ENCODE measurements at regions not wholly inside any gene's neighbourhood (a gene's known extent, or its start where the extent isn't known, plus 50 kb on each side); places are given as distances from the start of the nearest gene placed in this dataset.

DNA sequence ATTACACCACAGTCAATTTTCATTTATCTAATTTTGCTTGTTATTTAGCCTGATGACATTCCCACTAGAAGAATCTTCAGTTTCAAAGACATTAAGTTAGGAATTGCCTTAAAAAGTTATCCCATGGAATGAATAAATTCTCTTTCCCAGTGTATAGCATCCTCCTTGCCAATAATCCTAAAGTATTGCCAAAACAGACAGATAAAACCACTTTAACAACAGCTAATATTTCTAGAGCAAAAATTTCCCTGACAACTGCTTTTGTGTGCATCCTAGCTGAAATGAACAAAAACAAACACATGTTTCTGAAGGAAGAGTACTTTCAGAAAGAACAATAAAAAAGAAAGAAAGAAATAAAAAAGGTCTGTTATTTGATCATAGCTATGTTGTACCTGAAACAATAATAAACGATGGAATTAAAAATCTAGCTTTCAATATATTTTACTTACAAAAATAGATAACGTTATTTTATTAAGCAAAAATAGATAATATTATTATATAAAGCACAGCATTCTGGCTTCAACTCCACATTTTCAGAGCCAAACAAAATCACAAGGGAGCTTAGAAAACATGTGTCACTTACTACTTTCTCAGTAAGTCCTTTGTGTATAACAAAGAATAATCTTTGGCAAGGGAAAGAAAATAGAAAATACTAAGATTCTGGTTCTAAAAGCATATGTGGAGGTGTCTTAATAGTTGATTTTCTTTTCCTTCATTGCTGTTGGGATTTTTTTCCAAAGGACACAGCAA lies 939.0 kb upstream of the CRIM1 start:
- DNase-seq = no peak

GRCh38 chr2:35415942-35416341 lies 939.6 kb upstream of the CRIM1 start:
- DNase-seq = no peak

- DNase-seq = no peak
These were observed 940.3 kb upstream of the CRIM1 start for GRCh38 chr2:35415282-35415681.

DNA sequence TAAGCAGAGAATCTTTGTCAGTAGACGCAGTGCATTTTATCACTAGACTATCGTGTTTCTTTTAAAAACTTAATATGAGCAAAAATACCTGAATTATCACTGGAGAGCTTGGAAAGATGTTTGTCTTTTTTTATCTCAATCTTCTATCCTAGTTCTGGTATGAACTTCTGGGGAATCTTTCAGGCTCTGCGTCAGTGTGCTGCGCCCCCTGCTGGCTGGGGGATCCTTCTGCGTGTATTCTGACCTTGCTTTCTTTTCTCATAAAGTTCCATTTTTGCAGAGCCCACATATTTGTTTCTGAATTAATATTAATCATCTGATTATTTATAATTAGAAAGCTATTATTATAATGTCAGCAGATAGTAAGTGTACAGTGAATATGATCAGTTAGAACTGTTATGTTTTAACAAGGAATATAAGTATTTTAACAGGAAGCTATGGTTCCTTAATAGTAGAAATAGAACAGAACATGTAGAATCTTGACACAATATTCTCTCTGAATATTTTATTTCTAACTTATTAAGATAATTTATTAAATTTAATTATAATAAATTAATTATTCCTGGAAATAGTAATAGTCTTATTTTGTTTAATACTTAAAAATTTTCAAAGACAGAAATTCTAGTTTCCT lies 945.0 kb upstream of the CRIM1 start:
- peak in 2 of 3 experiments; percentile 19 to 58 for DNase-seq

DNA sequence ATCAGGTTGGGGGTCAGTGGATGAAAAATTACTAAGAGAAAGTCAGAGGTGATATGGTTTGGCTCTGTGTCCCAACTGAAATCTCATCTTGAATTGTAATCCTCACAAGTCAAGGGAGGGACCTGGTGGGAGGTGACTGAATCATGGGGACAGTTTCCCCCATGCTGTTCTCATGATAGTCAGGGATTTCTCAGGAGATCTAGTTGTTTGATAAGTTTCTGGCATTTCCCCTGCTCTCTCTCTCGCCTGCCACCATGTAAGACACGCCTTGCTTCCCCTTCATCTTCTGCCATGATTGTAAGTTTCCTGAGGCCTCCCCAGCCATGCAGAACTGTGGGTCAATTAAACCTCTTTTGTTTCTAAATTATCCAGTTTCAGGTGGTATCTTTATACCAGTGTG lies 945.8 kb upstream of the CRIM1 start:
- DNase-seq = no peak

- DNase-seq = no peak
These were observed 947.3 kb upstream of the CRIM1 start for GRCh38 chr2:35408320-35408719.

DNA sequence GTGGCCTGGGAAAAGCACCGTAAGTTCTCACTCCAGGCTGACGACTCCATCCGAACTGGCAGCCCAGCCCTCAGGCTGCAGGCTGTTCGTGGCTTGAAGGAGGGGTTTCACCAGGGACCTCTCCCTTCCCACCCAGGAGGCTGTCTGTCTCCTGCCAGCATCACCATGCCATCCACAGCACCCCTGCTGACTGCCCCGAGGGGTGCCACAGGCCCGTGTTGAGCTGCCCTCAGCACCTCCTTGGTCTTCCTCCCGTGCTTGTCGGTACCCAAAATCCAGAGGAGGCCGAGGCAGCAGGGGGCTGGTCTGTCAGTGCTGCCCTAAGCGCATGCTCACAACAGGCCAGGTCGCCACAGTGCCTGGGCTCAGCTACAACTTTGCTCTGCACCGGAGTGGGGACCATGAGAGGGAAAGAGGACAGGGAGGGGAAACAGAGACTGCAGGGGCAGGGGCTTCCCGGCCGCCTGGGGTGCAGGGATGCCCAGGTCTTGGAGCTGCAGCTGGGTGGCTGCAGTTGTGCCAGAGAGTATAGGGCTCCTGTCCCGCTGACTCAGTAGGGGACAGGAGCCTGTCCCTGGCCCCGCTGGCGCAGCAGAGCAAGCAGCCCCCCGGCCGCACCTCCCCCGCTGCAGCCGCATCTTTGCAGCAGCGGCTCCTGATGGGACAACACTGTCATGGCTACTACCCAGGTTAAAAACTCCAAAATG lies 963.7 kb upstream of the CRIM1 start:
- no peak for DNase-seq

DNA sequence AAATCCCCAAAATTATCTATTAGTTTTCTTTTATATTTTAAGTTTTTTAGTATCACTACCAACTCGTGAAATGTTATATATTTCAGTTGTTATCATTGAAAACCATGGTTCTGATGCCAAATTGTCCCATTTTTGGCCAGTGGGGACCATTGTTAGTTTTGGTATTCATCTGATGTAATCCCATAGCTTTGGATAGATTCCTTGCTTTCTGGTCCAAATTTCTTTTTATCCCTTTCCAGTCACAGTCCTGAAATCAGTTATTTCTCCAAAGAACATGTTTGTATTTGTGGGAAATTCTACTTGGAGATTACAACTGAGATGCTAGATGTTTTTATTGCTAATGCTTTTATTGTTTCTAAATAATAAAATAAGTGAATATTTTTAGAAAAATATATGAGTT lies 976.8 kb upstream of the CRIM1 start:
- DNase-seq = no peak

GRCh38 chr2:35374845-35375244 lies 980.7 kb upstream of the CRIM1 start:
- DNase-seq = no peak

DNA sequence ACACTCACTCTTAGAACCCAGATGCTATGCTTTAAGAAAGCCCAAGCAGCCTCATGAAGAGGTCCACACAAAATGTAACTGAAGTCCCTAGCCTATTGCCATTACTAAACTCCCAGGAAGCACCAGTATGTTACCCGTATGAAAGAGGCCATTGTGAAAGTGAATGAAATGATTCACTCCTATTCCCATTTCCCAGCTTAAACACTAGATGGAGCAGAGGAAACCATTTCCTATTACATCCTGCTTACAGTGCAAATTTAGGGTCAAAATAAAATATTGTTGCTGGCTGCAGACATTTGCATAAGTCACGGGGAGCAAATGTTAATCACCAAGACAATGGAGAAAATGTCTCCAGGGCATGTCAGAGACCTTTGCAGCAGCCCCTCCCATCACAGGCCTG lies 989.7 kb upstream of the CRIM1 start:
- peak in 1 of 3 experiments; percentile 12 for DNase-seq

GRCh38 chr2:35356332-35356731 lies 999.2 kb upstream of the CRIM1 start:
- DNase-seq = no peak

DNA sequence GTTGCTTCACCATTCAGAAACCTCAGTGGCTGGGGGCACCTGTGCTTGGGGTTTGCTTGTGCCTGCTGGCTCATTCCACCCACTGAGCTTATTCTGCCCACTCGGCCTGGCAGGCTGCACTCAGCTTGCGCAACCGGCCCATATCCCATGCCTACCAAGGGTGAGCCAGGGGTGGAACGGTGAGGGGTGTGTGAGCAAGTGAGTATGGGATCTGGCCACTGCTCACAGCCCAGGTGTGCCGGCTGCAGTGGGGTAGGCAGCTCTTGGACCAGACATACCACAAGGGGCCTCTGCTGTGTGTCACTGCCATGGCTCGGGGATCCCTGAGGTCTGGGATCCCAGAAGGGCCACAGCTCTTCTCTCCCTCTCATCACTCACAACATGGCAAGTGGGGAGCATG lies 1000.5 kb upstream of the CRIM1 start:
- no peak for DNase-seq

GRCh38 chr2:35347561-35347960 lies 1008.0 kb upstream of the CRIM1 start:
- no peak for DNase-seq

- no peak for DNase-seq
These were observed 1012.4 kb upstream of the CRIM1 start for GRCh38 chr2:35343135-35343534.

DNA sequence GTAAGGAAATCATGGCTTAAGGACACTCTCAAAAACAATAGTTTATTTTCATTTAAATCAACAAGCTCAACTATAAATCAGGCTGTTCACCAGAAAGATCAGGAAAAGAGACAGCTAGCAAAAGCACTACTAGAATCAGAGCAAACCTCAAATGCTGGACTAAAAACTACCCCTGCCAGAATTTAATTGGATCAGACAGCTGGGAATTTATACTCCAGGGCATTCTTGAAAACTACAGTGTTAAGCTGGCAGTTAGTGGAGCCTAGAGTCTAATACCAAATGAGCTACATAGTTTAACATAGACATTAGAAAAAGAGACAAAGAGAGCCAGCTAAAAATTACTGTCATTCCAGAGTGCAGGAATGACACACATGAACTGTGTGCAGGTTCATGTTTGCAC lies 1016.4 kb upstream of the CRIM1 start:
- DNase-seq = no peak

DNA sequence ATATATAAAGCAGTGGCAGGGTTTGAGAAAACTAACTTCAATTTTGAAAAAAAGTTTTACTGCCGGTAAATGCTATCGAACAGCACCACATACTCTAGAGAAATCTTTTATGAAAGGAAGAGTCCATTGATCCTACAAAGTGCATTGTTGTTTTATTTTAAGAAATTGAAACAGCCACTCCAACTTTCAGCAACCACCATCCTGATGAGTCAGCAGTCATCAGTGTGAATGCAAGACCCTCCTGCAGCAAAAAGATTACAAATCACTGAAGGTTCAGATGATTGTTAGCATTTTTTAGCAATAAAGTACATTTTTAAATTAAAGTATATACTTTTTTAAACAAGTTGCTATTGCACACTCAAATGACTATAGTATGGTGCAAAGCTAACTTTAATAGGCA lies 1017.7 kb upstream of the CRIM1 start:
- no peak for DNase-seq

- no peak for DNase-seq
These were observed 1041.5 kb upstream of the CRIM1 start for GRCh38 chr2:35314049-35314448.

DNA sequence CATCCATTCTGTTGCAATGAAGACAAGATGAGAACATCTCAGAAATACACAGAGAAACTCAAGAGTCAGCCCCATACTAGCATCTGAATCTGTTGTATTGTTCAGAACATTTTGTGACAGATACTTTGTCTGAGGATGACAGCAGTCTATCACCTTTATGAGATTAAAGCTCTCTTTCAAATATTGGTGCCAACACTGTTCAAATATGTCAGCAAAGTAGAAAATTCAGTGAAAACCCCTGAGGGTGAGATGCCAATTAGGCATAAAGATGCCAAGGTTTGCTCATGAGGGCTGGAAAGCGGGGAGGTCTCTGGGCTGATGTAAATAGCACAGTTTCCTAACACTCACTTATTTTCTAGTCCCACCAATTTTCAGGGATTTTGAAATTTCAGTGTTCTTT lies 1054.2 kb upstream of the CRIM1 start:
- DNase-seq = no peak

GRCh38 chr2:35298493-35298892 lies 1057.1 kb upstream of the CRIM1 start:
- DNase-seq = no peak

- no peak for DNase-seq
These were observed 1058.2 kb upstream of the CRIM1 start for GRCh38 chr2:35297403-35297802.

DNA sequence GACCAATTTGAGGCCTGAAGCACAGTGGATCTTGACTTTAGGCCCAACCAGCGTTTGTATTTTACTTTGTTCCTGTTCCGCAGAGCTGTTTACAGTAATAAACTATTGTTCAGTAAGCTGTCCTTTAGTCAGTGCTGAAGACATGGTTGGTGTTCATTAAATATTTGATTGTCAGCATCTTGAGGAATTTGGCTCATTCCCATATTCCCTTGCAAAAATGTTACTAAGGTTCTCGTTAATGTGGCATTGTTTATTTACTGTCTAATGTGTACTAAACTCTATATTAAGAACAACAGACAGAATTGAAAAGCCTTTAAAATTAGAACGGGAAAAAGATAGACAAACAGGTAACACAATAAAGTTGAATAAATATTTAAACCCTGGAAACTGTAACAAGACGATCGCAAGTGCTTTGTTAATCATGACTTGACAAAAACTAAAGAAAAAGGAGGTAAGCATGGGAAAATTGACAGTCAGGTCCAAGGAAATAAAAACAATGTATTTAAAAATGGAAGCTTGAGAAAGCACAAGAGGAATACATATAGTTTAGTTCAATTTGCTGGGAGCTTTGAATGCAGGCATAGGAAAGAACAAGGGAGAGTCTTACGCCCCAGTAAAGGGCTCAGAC lies 1060.8 kb upstream of the CRIM1 start:
- no peak for DNase-seq

DNA sequence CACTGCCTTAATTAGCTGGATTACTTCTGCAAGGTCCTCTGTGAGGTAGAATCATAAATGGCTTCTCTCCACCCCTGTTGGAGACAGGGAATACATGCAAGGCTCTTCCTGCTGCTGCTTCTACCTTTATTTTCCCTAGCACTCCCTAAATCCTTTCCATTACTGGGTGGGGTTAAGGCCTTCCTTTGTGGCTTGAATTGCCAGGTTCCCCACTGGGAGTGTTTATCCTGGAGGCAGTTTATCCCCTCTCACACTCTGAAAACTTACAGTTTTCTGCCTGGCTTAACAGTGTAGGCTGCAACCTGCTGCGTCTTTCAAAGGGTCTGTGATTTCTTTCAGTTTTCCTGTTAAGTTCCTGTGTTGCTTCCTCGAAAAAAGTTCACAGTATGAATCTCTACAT lies 1062.3 kb upstream of the CRIM1 start:
- no peak for DNase-seq

DNA sequence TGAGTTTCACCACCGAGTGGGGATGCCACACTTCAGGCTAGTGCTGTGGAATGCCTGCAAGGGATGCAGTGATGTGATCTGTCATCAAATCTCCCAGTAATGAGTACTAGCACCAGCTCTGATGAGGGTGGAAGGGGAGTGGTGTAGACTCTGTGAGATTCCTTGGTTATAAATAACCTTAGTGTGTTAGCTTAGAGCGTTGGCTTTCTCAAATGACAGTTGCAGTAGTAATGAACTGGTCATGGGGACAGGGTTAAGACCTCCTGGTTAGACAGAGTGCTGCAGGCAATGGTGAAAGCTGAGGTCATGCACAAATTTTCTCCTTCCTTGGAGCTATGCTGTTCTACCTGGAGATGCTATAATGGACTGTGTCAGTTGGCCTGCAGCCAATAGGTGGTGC lies 1063.4 kb upstream of the CRIM1 start:
- DNase-seq = no peak

DNA sequence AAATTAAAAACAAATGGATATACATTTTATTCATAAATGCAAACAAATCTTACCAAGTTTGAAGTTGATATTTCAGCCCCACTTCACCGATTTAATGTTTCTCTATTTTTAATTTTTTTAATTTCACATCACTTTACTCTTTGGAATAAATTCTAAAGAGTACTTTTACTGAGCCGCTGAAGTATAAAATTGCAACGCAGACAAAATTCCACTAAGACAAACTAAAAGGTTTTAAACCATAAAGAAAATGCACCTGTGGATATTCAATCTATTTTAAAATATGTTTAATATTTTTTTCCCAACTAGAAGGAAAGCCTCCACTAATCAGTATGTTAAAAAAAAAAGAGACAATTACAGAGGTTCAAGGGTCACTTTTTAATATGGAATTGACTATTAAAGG lies 1073.9 kb upstream of the CRIM1 start:
- no peak for DNase-seq

All from NCI-H1417 (cell line).